ENCODE measurements at regions not wholly inside any gene's neighbourhood (a gene's known extent, or its start where the extent isn't known, plus 50 kb on each side); places are given as distances from the start of the nearest gene placed in this dataset.

DNA sequence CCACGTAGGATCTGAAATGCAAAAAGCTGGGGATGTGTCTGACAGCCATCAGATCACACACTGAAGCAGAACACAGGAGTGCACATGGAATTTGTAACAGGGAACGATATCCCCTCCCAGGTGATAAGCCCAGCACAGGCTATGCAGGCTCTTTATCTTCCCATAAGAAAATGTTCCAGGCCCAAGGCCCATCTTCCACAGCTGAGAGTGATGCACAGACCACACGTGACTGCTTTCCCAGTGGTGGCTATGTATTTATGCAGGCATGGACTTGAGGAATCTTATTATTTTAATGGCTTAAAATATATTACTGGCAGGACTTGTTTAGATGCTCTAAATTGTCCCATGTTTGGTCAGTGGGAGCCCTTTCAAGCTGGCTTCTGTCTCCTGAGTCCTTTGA is 70.5 kb upstream of the AFF3 start:
- no peak overlapping the region for H3K4me3 ChIP-seq (ENCODE audit: low read depth, low read length)
- TF ChIP-seq, protein P1, sequence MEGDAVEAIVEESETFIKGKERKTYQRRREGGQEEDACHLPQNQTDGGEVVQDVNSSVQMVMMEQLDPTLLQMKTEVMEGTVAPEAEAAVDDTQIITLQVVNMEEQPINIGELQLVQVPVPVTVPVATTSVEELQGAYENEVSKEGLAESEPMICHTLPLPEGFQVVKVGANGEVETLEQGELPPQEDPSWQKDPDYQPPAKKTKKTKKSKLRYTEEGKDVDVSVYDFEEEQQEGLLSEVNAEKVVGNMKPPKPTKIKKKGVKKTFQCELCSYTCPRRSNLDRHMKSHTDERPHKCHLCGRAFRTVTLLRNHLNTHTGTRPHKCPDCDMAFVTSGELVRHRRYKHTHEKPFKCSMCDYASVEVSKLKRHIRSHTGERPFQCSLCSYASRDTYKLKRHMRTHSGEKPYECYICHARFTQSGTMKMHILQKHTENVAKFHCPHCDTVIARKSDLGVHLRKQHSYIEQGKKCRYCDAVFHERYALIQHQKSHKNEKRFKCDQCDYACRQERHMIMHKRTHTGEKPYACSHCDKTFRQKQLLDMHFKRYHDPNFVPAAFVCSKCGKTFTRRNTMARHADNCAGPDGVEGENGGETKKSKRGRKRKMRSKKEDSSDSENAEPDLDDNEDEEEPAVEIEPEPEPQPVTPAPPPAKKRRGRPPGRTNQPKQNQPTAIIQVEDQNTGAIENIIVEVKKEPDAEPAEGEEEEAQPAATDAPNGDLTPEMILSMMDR (IDR thresholded peaks at IDR 0.05; ENCODE audit: control insufficient read depth, extremely low read depth, insufficient read depth): no peak
- DNase-seq (ENCODE audit: low read depth): no peak

DNA sequence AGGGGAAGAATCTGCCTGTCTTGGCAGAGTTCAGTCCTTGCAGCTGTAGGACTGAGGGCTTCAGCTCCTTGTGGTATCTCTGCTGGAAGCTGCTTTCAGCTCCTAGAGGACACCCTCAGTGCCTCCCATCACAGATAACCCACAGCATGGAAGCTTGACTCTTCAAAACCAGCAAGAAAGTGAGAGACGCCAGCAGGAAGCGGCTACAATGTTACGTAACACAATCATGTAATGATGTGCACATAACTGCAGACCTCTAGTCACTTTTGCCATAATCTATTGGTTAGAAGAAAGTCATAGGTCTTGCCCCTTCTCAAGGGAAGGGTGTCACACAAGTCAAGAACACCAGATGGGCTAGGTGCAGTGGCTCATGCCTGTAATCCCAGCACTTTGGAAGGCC is 69.1 kb upstream of the AFF3 start:
- H3K4me3 ChIP-seq (ENCODE audit: low read depth, low read length): no peak overlapping the region
- TF ChIP-seq, protein P1 (IDR thresholded peaks at IDR 0.05; ENCODE audit: control insufficient read depth, extremely low read depth, insufficient read depth): no peak
- DNase-seq (ENCODE audit: low read depth): no peak

DNA sequence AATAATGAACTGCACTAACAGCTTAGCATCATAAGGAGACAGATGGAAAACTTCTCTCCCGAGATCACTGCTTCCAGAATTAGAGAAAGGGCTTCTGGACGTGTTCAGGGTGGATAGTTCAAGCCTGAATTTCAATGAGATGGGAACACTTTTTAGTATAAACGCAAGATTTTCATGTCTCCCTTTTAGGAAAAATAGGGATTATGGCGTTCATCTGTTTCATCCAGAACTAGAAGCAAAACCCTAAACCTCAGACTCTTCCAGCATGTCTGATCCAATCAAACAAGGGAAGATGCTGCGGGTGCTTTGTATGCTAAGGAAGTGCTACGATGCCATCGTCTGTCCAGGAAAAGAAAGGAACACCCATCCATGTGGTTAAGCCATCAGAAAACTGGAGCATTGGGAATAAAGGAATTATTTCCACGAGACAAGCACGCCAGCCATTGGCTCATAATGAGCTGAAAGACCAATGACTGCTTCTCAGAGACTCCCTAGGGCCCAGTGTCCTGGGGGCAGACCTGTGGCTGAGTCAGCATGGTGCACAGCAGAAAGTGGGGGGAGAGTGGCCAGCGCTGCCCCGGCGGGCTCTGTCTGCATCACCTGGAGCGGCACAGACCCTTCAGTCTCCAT is 65.9 kb upstream of the AFF3 start:
- TF ChIP-seq, protein P1 (IDR thresholded peaks at IDR 0.05; ENCODE audit: control insufficient read depth, extremely low read depth, insufficient read depth): 0 out of 2 replicates have a peak, but pooled peaks have one; percentile 19
- no peak overlapping the region for H3K4me3 ChIP-seq (ENCODE audit: low read depth, low read length)
- DNase-seq (ENCODE audit: low read depth): no peak

DNA sequence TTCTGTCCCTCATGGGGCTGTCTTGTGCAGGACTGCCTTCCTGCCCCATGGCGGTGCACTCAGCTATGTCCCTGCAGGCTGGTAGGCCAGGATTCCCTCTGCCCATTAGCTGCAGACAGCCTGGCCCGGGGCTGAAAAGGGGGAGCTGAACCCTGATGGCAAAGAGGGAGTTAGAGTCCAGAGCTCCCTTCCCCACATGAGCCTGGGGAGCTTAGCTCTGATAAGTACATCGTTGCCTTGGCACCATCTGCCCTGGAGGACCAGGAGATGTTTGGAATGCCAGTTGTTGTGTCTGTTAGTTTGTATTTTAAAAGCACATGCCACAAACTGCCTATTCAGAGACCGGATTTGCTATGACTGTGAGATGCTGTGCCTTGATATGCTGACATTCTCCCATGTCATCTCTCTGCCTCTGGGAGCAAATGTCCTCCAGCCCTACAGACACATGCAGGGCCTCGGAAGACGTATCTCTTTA is 65.1 kb upstream of the AFF3 start:
- TF ChIP-seq, protein P1 (IDR thresholded peaks at IDR 0.05; ENCODE audit: control insufficient read depth, extremely low read depth, insufficient read depth): no peak
- DNase-seq (ENCODE audit: low read depth): no peak
- H3K4me3 ChIP-seq (ENCODE audit: low read depth, low read length): no peak overlapping the region

DNA sequence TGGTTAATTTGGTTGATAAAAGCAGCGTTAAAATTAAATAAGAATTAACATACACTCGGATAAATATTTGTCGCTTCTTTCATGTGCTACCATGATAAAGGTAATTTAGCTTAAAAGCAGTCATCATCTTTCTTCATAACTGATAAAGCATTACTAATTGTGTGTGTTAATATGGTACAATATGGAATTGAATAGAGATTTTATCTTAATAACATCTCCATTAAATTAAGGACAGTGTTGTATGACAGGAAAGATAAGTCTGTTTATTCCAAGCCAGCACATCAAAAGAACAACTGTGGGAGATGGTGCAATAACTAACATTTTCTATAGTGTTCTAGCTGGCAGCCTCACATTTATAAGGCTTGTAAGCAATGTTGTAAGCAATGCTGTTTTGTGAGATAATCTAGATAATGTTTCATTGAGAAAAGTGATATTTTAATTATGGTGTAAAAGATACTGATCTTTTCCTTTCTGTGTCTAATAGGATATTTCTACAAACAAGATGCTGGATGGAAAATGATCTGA is 64.4 kb upstream of the AFF3 start:
- DNase-seq (ENCODE audit: low read depth): no peak
- no peak overlapping the region for H3K4me3 ChIP-seq (ENCODE audit: low read depth, low read length)
- TF ChIP-seq, protein P1 (IDR thresholded peaks at IDR 0.05; ENCODE audit: control insufficient read depth, extremely low read depth, insufficient read depth): no peak

DNA sequence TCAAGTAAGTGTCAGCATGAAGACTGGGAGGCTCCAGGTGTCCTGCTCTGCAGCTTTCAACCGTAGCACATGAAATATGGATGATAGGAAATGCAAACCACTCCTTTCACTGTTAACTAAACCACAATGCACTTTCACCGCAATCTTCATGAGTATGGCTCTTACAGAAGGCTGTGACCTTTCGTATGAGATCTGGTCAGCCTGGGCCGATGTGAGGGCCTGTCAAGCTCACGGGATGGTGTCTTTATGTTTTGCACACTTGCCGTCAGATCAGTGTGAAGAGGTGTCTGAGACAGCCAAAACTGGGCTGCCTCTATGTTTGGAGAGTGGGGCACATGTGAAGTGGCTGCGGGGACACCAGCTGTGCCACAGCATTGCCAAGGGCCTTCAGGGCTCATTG is 62.8 kb upstream of the AFF3 start:
- DNase-seq (ENCODE audit: low read depth): no peak
- no peak overlapping the region for H3K4me3 ChIP-seq (ENCODE audit: low read depth, low read length)
- TF ChIP-seq, protein P1 (IDR thresholded peaks at IDR 0.05; ENCODE audit: control insufficient read depth, extremely low read depth, insufficient read depth): no peak

DNA sequence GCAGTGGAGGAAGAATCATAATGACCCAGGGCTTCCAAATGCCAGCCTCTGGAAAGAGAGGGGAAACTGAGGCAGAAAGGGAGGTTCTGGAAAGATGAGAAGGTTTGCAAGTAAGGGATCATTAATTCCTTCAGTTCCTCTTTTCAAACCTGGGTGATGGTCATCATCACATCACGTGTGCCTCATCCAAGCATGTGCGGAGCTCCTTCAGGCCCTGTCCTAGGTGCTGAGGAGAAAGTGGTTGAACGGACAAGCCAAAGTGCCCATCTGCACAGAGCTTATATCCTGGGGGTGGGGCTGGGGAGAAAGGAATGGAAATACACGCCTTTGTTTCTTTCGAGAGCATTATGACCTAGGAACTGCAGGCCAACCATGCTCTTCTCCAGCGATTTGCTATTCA is 60.2 kb upstream of the AFF3 start:
- no peak for DNase-seq (ENCODE audit: low read depth)
- TF ChIP-seq, protein P1 (IDR thresholded peaks at IDR 0.05; ENCODE audit: control insufficient read depth, extremely low read depth, insufficient read depth): no peak
- no peak overlapping the region for H3K4me3 ChIP-seq (ENCODE audit: low read depth, low read length)

Measured in LNCaP clone FGC (cell line).